Spleen (tissue), 11 donors: ENCODE measurements at regions not wholly inside any gene's neighbourhood (a gene's known extent, or its start where the extent isn't known, plus 50 kb on each side); places are given as distances from the start of the nearest gene placed in this dataset.

ENCODE experiments used
- DNase-seq: peaks from one replicate; pipeline ENCODE4 v3.0.0-alpha.2; 2020
- H3K27ac ChIP-seq, 8 donors: fragments of 200-600 bp; sonication (generic) in 7 of 8; 1 replicate in 4 of 8; 2 replicates in 4 of 8; pipeline versions ENCODE4 v1.5.0 to v1.8.0; 2016 to 2021; ENCODE audit warnings: inconsistent platforms in 4 of 8, mild to moderate bottlenecking in 4 of 8, moderate library complexity in 1 of 8
- H3K27me3 ChIP-seq, 7 donors: fragments of 200-600 bp; sonication (generic) in 6 of 7; replicated peaks in 1 of 7; 1 replicate in 4 of 7; 2 replicates in 3 of 7; pipeline versions ENCODE4 v1.5.0 to v1.8.0; 2016 to 2021; ENCODE audit warnings: inconsistent platforms in 3 of 7, mild to moderate bottlenecking in 1 of 7
- H3K36me3 ChIP-seq, 6 donors: fragments of 200-600 bp; sonication (generic) in 5 of 6; 1 replicate in 4 of 6; 2 replicates in 2 of 6; pipeline versions ENCODE4 v1.5.0 to v1.8.0; 2016 to 2021; ENCODE audit warnings: inconsistent platforms in 2 of 6
- H3K4me1 ChIP-seq, 6 donors: fragments of 200-600 bp; sonication (generic) in 5 of 6; 1 replicate in 3 of 6; 2 replicates in 3 of 6; pipeline versions ENCODE4 v1.5.0 to v1.8.0; 2016 to 2021; ENCODE audit warnings: inconsistent platforms in 3 of 6
- H3K4me3 ChIP-seq, 8 donors: fragments of 200-600 bp; sonication (generic) in 7 of 8; 1 replicate in 4 of 8; 2 replicates in 4 of 8; pipeline versions ENCODE4 v1.5.0 to v1.8.0; 2016 to 2021; ENCODE audit warnings: inconsistent platforms in 4 of 8, mild to moderate bottlenecking in 4 of 8, moderate library complexity in 2 of 8
- H3K9me3 ChIP-seq, 8 donors: fragments of 200-600 bp; sonication (generic) in 7 of 8; 1 replicate in 4 of 8; 2 replicates in 4 of 8; pipeline versions ENCODE4 v1.5.0 to v1.8.0; 2016 to 2021; ENCODE audit warnings: inconsistent platforms in 4 of 8
- CTCF ChIP-seq, 11 experiments: fragments of 200-600 bp in 7 of 11; fragments of 450-650 bp in 4 of 11; sonication (generic) in 4 of 11; IDR thresholded peaks in 8 of 11; conservative IDR thresholded peaks in 3 of 11; 1 replicate in 7 of 11; 2 replicates in 4 of 11; pipeline versions ENCODE4 v1.4.0 to v1.8.0; 2016 to 2021; ENCODE audit warnings: antibody characterized with exemption in 11 of 11, inconsistent platforms in 4 of 11, mild to moderate bottlenecking in 1 of 11
- POLR2A ChIP-seq, 3 donors: fragments of 450-650 bp; IDR thresholded peaks; one replicate each; pipeline ENCODE4 v1.5.1; 2017; ENCODE audit warnings: antibody characterized with exemption in 3 of 3, mild to moderate bottlenecking in 1 of 3
- POLR2AphosphoS5 ChIP-seq, 3 donors: sonication (generic); formaldehyde crosslinking; IDR thresholded peaks; one replicate each; pipeline ENCODE4 v1.5.1; 2017; ENCODE audit warnings: antibody characterized with exemption in 3 of 3
- WGBS, 5 donors: extraction: QIAGEN DNeasy Blood & Tissue Kit in 3 of 5; methylation state at CpG; one replicate each; pipeline versions ENCODE4 v1.1.5 to v1.1.7; 2013 to 2018; 5-methylcytosine and 5-hydroxymethylcytosine counted together
- intact Hi-C: fragments of 100-400 bp; cut with DNase I; formaldehyde crosslinking; loops from one replicate; pipeline ENCODE4 v1.15.0; 2023; ENCODE audit warnings: low total_unique reads
- donor health status: healthy with polysubstance abuse.
- donor health status: DM: no; HTN: no; CAD: no; lungs with moderate emphysema.
- donor health status: DM: no; HTN: no; CAD: no.
- donor health status: Bipolar disorder and iron deficiency.
- donor health status: healthy.
- donor health status: DM: no; HTN: no; CAD: no.
- donor health status: DM: yes; HTN: yes; CAD: no.

- Histone ChIP-seq H3K4me3 (no peak overlapping the region), H3K27me3 (no peaks in the 10 kb centered on the region), H3K4me1 (no peaks in the 10 kb centered on the region), H3K27ac (no peak overlapping the region), H3K9me3 (peaks cover 0 to 32% (median 18%) of the 10 kb centered on the region in 8 donors), H3K36me3 (no peaks in the 10 kb centered on the region)
- 79 to 89% (median 82%) methylated on average over 5 of the region's 5 CpGs for WGBS, 5 donors
- no peak for DNase-seq
- no peak for TF ChIP-seq POLR2A (IDR thresholded peaks at IDR 0.05)
- TF ChIP-seq CTCF (IDR thresholded peaks at IDR 0.05 in 8 of 11, conservative IDR thresholded peaks at IDR 0.05 in 3 of 11) = no peak
- no peak for TF ChIP-seq POLR2AphosphoS5 (IDR thresholded peaks at IDR 0.05)
- intact Hi-C loops = no loop called here
Observed at GRCh38 chr12:46914336-46914735, 88.5 kb upstream of the SLC38A4 start.

GRCh38 chr12:46915082-46915481 lies 89.3 kb upstream of the SLC38A4 start:
- 67 to 87% (median 74%) methylated on average over 2 of the region's 2 CpGs for WGBS, 5 donors
- no peaks in the 10 kb centered on the region for H3K4me1 ChIP-seq
- H3K4me3 ChIP-seq = no peak overlapping the region
- peaks cover 0 to 26% (median 13%) of the 10 kb centered on the region in 8 donors for H3K9me3 ChIP-seq
- intact Hi-C loops = loop anchor here (1.0 kb wide), 1 partner anchor 19 kb away; no protein-coding TSS in a partner anchor
- no peaks in the 10 kb centered on the region for H3K27me3 ChIP-seq
- no peaks in the 10 kb centered on the region for H3K36me3 ChIP-seq
- DNase-seq = no peak
- TF ChIP-seq POLR2A (IDR thresholded peaks at IDR 0.05) = no peak
- TF ChIP-seq CTCF (IDR thresholded peaks at IDR 0.05 in 8 of 11, conservative IDR thresholded peaks at IDR 0.05 in 3 of 11) = no peak
- no peak for TF ChIP-seq POLR2AphosphoS5 (IDR thresholded peaks at IDR 0.05)
- H3K27ac ChIP-seq = no peak overlapping the region

- DNase-seq = no peak
- no peak for TF ChIP-seq CTCF (IDR thresholded peaks at IDR 0.05 in 8 of 11, conservative IDR thresholded peaks at IDR 0.05 in 3 of 11)
- TF ChIP-seq POLR2A (IDR thresholded peaks at IDR 0.05) = no peak
- no peak for TF ChIP-seq POLR2AphosphoS5 (IDR thresholded peaks at IDR 0.05)
- H3K4me1 ChIP-seq = peaks cover 0 to 4% (median 0%) of the 10 kb centered on the region in 6 donors
- H3K9me3 ChIP-seq = peaks cover 0 to 18% (median 7%) of the 10 kb centered on the region in 8 donors
- no peaks in the 10 kb centered on the region for H3K27me3 ChIP-seq
- H3K27ac ChIP-seq = no peak overlapping the region
- no peak overlapping the region for H3K4me3 ChIP-seq
- no peaks in the 10 kb centered on the region for H3K36me3 ChIP-seq
- WGBS, 5 donors = 70 to 94% (median 88%) methylated on average over 12 of the region's 12 CpGs
- intact Hi-C loops = loop anchor here (1.0 kb wide), 1 partner anchor 20 kb away; no protein-coding TSS in a partner anchor
Observed at GRCh38 chr12:46915836-46916235, 90.0 kb upstream of the SLC38A4 start.

GRCh38 chr12:46916796-46917419 lies 91.1 kb upstream of the SLC38A4 start:
- intact Hi-C loops = no loop called here
- Histone ChIP-seq H3K4me1 (peaks cover 0 to 5% (median 0%) of the 10 kb centered on the region in 6 donors), H3K4me3 (no peak overlapping the region), H3K27ac (no peak overlapping the region), H3K27me3 (no peaks in the 10 kb centered on the region), H3K36me3 (no peaks in the 10 kb centered on the region), H3K9me3 (peaks cover 0 to 12% (median 0%) of the 10 kb centered on the region in 8 donors)
- TF ChIP-seq POLR2AphosphoS5 (IDR thresholded peaks at IDR 0.05) = no peak
- no peak for TF ChIP-seq POLR2A (IDR thresholded peaks at IDR 0.05)
- TF ChIP-seq CTCF (IDR thresholded peaks at IDR 0.05 in 8 of 11, conservative IDR thresholded peaks at IDR 0.05 in 3 of 11) = no peak
- 86 to 100% (median 88%) methylated on average over 1 of the region's 1 CpG for WGBS, 5 donors
- DNase-seq = no peak
